ENCODE measurements at regions not wholly inside any gene's neighbourhood (a gene's known extent, or its start where the extent isn't known, plus 50 kb on each side); places are given as distances from the start of the nearest gene placed in this dataset.
A peak's percentile ranks its signal among the peaks of the same experiment; 100 is the strongest.

DNA sequence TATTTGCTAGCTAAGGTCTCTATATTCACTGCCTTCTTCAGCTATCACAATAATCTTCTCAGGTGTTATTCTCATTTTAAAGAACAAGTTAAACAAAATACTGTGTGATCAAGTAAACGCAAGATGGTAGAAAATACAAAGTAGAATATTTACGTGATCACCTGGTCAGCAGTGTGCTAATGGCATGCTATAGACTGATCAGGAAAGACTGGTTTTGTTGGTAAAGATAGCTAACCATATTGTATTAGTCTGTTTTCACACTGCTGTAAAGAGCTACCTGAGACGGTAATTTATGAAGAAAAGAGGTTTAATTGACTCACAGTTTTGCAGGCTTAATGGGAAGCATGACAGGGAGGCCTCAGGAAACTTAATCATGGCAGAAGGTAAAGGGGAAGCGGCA lies 50.4 kb downstream of the ZBTB38 start:
- Histone ChIP-seq H3K9ac (ENCODE audit: low read depth in 1 of 2, low read length in 2 of 2) (no peak overlapping the region), H3K9me3 (ENCODE audit: control insufficient read depth in 1 of 2, low read length in 2 of 2) (no peaks in the 10 kb centered on the region), H3K4me3 (ENCODE audit: low read depth in 1 of 2, low read length in 2 of 2) (no peak overlapping the region), H3K36me3 (ENCODE audit: control insufficient read depth in 1 of 2, insufficient read depth in 2 of 2, low read length in 2 of 2) (peaks cover 27 to 76% of the 10 kb centered on the region in 2 donors), H3K27ac (ENCODE audit: low read depth, low read length) (no peak overlapping the region), H3K27me3 (ENCODE audit: control insufficient read depth in 1 of 2, insufficient read depth in 2 of 2, low read length in 2 of 2) (no peaks in the 10 kb centered on the region), H3K4me1 (ENCODE audit: control insufficient read depth in 1 of 2, insufficient read depth in 2 of 2, low read length in 2 of 2) (peaks cover 7 to 12% of the 10 kb centered on the region in 2 donors)

DNA sequence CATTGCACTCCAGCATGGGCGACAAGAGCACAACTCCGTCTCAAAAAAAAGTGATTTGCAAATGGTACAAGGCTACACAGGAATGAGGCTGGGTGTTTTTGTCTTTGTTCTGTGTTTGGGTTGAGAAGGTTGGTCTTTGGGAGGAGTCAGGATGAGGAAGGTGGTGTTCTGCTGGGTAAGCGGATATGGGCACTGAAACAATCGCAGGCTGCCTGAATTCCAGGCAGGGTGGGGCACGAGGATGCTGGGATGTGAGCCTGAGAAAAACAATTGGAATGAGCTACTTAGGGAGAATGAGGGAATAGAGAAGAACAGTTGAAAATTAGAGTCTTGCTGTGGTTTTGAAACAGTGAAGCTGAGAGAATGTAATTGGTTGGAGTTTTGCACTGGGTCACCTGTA lies 51.6 kb downstream of the ZBTB38 start:
- H3K9me3 ChIP-seq (ENCODE audit: control insufficient read depth in 1 of 2, low read length in 2 of 2) = no peaks in the 10 kb centered on the region
- no peak overlapping the region for H3K27ac ChIP-seq (ENCODE audit: low read depth, low read length)
- peaks cover 0 to 4% of the 10 kb centered on the region in 2 donors for H3K4me1 ChIP-seq (ENCODE audit: control insufficient read depth in 1 of 2, insufficient read depth in 2 of 2, low read length in 2 of 2)
- H3K36me3 ChIP-seq (ENCODE audit: control insufficient read depth in 1 of 2, insufficient read depth in 2 of 2, low read length in 2 of 2) = peaks cover 19 to 69% of the 10 kb centered on the region in 2 donors
- no peak overlapping the region for H3K4me3 ChIP-seq (ENCODE audit: low read depth in 1 of 2, low read length in 2 of 2)
- no peaks in the 10 kb centered on the region for H3K27me3 ChIP-seq (ENCODE audit: control insufficient read depth in 1 of 2, insufficient read depth in 2 of 2, low read length in 2 of 2)
- H3K9ac ChIP-seq (ENCODE audit: low read depth in 1 of 2, low read length in 2 of 2) = no peak overlapping the region

DNA sequence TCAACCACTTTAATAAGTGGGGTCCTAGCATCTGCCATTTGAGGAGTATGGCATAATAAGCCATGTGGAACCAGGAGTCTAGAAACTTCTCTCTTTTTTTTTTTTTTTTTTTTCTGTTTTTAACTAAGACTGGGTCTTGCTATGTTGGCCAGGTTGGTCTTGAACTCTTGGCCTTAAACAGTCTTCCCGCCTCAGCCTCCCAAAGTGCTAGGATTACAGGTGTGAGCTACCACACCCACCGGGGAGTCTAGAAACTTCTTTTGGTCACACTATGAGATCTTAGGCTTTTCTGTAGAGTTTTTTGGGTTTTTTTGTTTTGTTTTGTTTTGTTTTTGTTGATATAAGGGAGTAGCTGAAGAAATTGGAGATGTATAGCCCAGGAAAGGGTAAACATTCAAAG lies 52.9 kb downstream of the ZBTB38 start:
- peaks cover 19 to 62% of the 10 kb centered on the region in 2 donors for H3K36me3 ChIP-seq (ENCODE audit: control insufficient read depth in 1 of 2, insufficient read depth in 2 of 2, low read length in 2 of 2)
- H3K27ac ChIP-seq (ENCODE audit: low read depth, low read length) = no peak overlapping the region
- H3K27me3 ChIP-seq (ENCODE audit: control insufficient read depth in 1 of 2, insufficient read depth in 2 of 2, low read length in 2 of 2) = no peaks in the 10 kb centered on the region
- no peaks in the 10 kb centered on the region for H3K9me3 ChIP-seq (ENCODE audit: control insufficient read depth in 1 of 2, low read length in 2 of 2)
- no peak overlapping the region for H3K9ac ChIP-seq (ENCODE audit: low read depth in 1 of 2, low read length in 2 of 2)
- peaks cover 9% of the 10 kb centered on the region in 2 donors for H3K4me1 ChIP-seq (ENCODE audit: control insufficient read depth in 1 of 2, insufficient read depth in 2 of 2, low read length in 2 of 2)
- H3K4me3 ChIP-seq (ENCODE audit: low read depth in 1 of 2, low read length in 2 of 2) = no peak overlapping the region

DNA sequence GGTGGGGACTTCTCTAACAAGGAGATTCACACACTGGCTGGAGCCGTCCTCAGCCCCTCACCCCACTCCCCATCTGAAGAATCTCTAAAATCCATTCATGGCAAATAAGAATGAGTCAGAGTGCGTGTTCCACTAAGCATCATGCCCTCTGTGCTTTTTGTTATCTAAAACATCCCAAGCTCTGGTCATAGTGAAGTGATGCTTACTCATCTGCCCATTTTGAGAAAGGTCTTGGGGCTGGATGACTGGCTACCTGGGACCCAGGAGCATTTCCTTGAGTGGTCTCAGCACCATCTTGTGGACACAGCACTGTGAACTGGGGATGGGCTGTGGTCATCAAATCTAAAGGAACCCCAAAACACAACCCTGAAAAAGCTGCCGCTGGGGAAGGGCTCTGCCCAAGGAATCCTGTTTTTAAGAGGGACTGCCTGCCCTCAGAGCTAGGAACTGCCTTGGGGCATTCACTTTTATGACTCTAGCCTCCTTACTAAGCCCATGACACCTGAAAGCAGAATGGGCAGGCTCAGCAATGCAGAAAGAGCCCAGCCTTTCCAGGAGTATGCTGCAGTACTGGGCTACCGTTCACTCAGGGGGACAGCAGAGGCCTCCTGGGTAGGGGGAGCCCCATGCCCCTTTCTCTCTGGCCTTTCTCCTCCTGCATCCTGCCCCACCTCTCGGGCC lies 53.5 kb downstream of the ZBTB38 start:
- Histone ChIP-seq H3K36me3 (ENCODE audit: control insufficient read depth in 1 of 2, insufficient read depth in 2 of 2, low read length in 2 of 2) (peaks cover 18 to 56% of the 10 kb centered on the region in 2 donors), H3K4me1 (ENCODE audit: control insufficient read depth in 1 of 2, insufficient read depth in 2 of 2, low read length in 2 of 2) (peaks cover 15% of the 10 kb centered on the region in 2 donors), H3K27ac (ENCODE audit: low read depth, low read length) (no peak overlapping the region), H3K9me3 (ENCODE audit: control insufficient read depth in 1 of 2, low read length in 2 of 2) (no peaks in the 10 kb centered on the region), H3K4me3 (ENCODE audit: low read depth in 1 of 2, low read length in 2 of 2) (no peak overlapping the region), H3K9ac (ENCODE audit: low read depth in 1 of 2, low read length in 2 of 2) (no peak overlapping the region), H3K27me3 (ENCODE audit: control insufficient read depth in 1 of 2, insufficient read depth in 2 of 2, low read length in 2 of 2) (no peaks in the 10 kb centered on the region)

DNA sequence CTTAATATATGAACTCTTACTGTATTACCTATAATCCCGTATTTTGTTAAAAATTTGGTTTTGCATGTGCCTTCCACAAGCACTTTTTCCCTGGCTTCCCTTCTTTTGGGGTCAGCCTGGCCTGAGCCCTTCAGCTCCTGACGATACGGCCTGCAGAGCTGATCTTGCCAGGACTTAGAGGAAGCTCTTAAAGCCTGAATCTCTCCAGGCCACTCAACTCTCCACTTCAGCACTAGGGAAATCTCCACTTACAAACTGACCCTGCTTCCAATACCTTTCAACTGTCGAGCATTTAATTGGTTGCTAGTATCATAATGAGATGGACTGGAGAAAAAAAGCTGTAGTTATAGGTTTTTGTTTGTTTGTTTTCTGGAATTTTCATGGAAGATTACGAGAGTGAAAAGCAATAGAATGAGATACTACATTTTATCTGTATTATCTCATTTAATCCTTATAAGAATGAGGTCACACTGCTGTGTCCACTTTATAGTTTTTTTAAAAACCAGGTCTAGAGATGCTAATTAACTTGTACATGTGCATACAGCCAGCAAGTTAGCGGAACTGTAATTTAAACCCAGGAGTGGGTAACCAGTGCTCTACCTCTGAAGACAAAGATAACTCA lies 54.8 kb downstream of the ZBTB38 start:
- Histone ChIP-seq H3K36me3 (ENCODE audit: control insufficient read depth in 1 of 2, insufficient read depth in 2 of 2, low read length in 2 of 2) (peaks cover 19 to 57% of the 10 kb centered on the region in 2 donors), H3K27ac (ENCODE audit: low read depth, low read length) (no peak overlapping the region), H3K9me3 (ENCODE audit: control insufficient read depth in 1 of 2, low read length in 2 of 2) (no peaks in the 10 kb centered on the region), H3K4me3 (ENCODE audit: low read depth in 1 of 2, low read length in 2 of 2) (no peak overlapping the region), H3K4me1 (ENCODE audit: control insufficient read depth in 1 of 2, insufficient read depth in 2 of 2, low read length in 2 of 2) (peaks cover 18 to 24% of the 10 kb centered on the region in 2 donors), H3K27me3 (ENCODE audit: control insufficient read depth in 1 of 2, insufficient read depth in 2 of 2, low read length in 2 of 2) (no peaks in the 10 kb centered on the region), H3K9ac (ENCODE audit: low read depth in 1 of 2, low read length in 2 of 2) (no peak overlapping the region)

DNA sequence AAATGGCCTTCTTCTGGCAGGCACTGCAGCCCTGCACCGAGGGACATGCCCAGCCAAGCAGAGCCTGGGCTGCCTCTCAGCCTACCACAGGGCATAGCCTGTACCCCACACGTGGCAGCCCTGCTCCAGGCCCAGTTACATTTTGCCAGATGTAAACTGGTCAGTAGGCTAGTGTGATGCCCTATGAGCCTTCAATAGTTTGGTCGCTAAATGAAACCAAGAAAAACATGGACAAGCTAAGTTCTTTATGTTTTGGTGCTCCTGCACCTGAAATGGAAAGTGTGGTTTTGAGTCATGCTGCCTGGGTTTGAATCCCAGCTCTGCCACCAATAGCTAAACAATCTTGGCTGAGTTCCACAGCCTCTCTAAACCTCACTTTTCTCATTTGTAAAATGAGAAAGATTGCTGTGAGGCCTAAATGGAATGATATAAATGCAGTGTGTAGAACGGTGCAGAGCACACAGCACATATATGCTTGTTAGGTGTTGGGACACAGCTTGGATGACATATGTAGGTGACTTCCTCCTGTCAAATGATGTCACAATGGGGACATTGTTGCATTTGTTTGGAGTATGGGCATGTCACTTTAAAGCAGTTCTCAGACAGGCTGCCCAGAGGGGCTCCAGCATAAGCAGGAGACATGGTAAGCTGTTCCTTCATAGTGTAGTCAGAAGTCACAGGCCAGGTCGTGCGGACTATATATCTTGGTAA lies 57.4 kb downstream of the ZBTB38 start:
- peak overlapping the region in 1 of 2 donors; percentile 14 for H3K9ac ChIP-seq (ENCODE audit: low read depth in 1 of 2, low read length in 2 of 2)
- no peak overlapping the region for H3K4me3 ChIP-seq (ENCODE audit: low read depth in 1 of 2, low read length in 2 of 2)
- no peaks in the 10 kb centered on the region for H3K27me3 ChIP-seq (ENCODE audit: control insufficient read depth in 1 of 2, insufficient read depth in 2 of 2, low read length in 2 of 2)
- no peaks in the 10 kb centered on the region for H3K9me3 ChIP-seq (ENCODE audit: control insufficient read depth in 1 of 2, low read length in 2 of 2)
- H3K27ac ChIP-seq (ENCODE audit: low read depth, low read length) = peak overlapping the region; percentile 3
- peaks cover 10 to 57% of the 10 kb centered on the region in 2 donors for H3K36me3 ChIP-seq (ENCODE audit: control insufficient read depth in 1 of 2, insufficient read depth in 2 of 2, low read length in 2 of 2)
- H3K4me1 ChIP-seq (ENCODE audit: control insufficient read depth in 1 of 2, insufficient read depth in 2 of 2, low read length in 2 of 2) = peaks cover 18 to 26% of the 10 kb centered on the region in 2 donors

DNA sequence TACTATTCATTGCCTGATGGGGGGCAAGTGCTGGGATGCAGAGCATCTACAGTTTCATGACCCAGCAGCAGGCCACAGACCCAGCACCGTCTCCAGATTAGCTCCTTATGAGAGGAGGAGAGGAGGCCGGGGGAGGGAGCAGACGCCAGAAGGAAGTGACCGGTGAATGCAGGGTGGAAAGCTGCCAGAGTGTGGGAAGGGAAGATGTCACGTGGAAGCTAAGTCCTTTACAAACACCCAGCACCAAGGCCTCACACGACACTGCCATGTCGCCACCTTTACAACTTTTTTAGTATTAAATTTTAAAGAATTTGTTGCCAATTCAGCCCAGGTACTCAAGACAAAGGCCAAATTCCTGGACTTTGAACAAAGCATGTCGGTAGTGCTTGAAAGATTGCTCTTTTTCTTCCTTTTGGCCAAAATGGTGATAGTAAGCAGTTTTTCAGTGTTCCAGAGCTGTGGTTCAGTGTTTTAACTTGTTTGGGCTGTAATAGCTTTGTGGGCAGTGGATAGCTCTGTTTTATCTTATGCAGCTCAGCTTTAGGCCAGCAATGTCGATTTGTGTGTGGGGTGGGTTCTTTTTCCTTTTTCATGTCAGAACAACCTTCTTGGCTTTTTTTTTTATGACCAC lies 58.2 kb downstream of the ZBTB38 start:
- H3K27ac ChIP-seq (ENCODE audit: low read depth, low read length) = peak overlapping the region; percentile 13
- H3K9me3 ChIP-seq (ENCODE audit: control insufficient read depth in 1 of 2, low read length in 2 of 2) = no peaks in the 10 kb centered on the region
- peaks cover 18 to 29% of the 10 kb centered on the region in 2 donors for H3K4me1 ChIP-seq (ENCODE audit: control insufficient read depth in 1 of 2, insufficient read depth in 2 of 2, low read length in 2 of 2)
- H3K27me3 ChIP-seq (ENCODE audit: control insufficient read depth in 1 of 2, insufficient read depth in 2 of 2, low read length in 2 of 2) = no peaks in the 10 kb centered on the region
- no peak overlapping the region for H3K4me3 ChIP-seq (ENCODE audit: low read depth in 1 of 2, low read length in 2 of 2)
- peaks cover 10 to 58% of the 10 kb centered on the region in 2 donors for H3K36me3 ChIP-seq (ENCODE audit: control insufficient read depth in 1 of 2, insufficient read depth in 2 of 2, low read length in 2 of 2)
- H3K9ac ChIP-seq (ENCODE audit: low read depth in 1 of 2, low read length in 2 of 2) = peak overlapping the region in 1 of 2 donors; percentile 18

DNA sequence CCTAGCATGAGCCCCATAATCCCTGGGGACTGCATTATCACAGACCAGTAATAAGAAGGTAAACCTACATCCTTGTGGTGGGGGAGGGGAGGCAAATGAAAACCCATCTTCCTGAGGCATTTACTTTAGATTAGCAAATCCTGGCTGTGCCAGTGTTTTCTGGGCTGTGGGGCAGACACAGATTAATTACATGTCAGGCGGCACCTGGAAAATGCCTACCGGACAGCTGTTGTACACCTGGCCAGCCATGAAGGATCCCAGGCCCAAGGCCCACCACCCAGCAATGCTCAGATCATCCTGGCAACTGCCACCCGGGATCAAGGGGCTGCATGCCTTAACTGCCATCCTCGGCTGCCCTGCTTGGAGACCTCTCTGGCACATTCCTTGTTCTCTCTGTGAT lies 59.1 kb upstream of the RASA2 start:
- peaks cover 29 to 31% of the 10 kb centered on the region in 2 donors for H3K4me1 ChIP-seq (ENCODE audit: control insufficient read depth in 1 of 2, insufficient read depth in 2 of 2, low read length in 2 of 2)
- no peak overlapping the region for H3K9ac ChIP-seq (ENCODE audit: low read depth in 1 of 2, low read length in 2 of 2)
- no peaks in the 10 kb centered on the region for H3K27me3 ChIP-seq (ENCODE audit: control insufficient read depth in 1 of 2, insufficient read depth in 2 of 2, low read length in 2 of 2)
- H3K27ac ChIP-seq (ENCODE audit: low read depth, low read length) = no peak overlapping the region
- no peak overlapping the region for H3K4me3 ChIP-seq (ENCODE audit: low read depth in 1 of 2, low read length in 2 of 2)
- no peaks in the 10 kb centered on the region for H3K9me3 ChIP-seq (ENCODE audit: control insufficient read depth in 1 of 2, low read length in 2 of 2)
- peaks cover 10 to 48% of the 10 kb centered on the region in 2 donors for H3K36me3 ChIP-seq (ENCODE audit: control insufficient read depth in 1 of 2, insufficient read depth in 2 of 2, low read length in 2 of 2)

DNA sequence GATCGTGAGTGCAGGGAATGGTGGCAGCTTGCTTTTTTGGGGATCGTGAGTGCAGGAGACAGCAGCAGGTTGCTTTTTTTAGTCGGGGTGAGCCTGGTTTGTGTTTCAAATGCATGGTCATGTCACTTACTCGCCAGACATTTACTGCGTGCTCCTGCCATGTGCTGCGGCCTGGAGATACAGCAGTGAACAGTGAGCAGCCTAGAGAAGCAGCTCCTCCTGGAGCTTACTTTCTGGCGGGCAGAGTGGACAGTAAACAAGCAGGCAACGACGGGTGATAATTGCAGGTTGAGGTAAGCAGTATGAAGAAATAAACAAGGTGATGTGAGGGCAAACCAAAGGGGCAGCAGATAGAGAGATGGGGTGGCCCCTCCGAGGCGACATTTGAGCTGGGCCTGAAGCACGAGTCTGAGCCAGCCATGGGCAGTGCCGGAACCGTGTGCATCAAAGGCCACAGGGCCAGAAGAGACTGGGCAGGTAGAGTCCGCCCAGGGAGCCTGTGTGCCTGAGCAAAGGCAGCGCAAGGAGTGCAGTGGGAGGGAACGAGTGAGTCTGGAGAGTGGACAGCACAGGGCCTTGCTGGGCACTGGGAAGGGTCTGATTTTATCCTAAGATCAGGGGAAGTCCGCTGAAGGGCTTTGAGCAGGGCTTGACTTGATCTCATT lies 57.3 kb upstream of the RASA2 start:
- H3K9me3 ChIP-seq (ENCODE audit: control insufficient read depth in 1 of 2, low read length in 2 of 2) = no peaks in the 10 kb centered on the region
- H3K4me3 ChIP-seq (ENCODE audit: low read depth in 1 of 2, low read length in 2 of 2) = no peak overlapping the region
- peaks cover 10 to 40% of the 10 kb centered on the region in 2 donors for H3K36me3 ChIP-seq (ENCODE audit: control insufficient read depth in 1 of 2, insufficient read depth in 2 of 2, low read length in 2 of 2)
- H3K27me3 ChIP-seq (ENCODE audit: control insufficient read depth in 1 of 2, insufficient read depth in 2 of 2, low read length in 2 of 2) = no peaks in the 10 kb centered on the region
- H3K4me1 ChIP-seq (ENCODE audit: control insufficient read depth in 1 of 2, insufficient read depth in 2 of 2, low read length in 2 of 2) = peaks cover 31 to 35% of the 10 kb centered on the region in 2 donors
- H3K9ac ChIP-seq (ENCODE audit: low read depth in 1 of 2, low read length in 2 of 2) = no peak overlapping the region
- H3K27ac ChIP-seq (ENCODE audit: low read depth, low read length) = no peak overlapping the region
